GM21723 (cell line): ENCODE measurements at regions not wholly inside any gene's neighbourhood (a gene's known extent, or its start where the extent isn't known, plus 50 kb on each side); places are given as distances from the start of the nearest gene placed in this dataset.
"Not testable (repeated sequence)": the region's sequence is repeated elsewhere in the genome, so short reads cannot be mapped to it uniquely, and the experiment has no call there.

ENCODE experiments used
- ATAC-seq: cut with Tn5 transposase; IDR thresholded peaks from one replicate; pipeline ENCODE4 v1.9.1; 2021; ENCODE audit warnings: mild to moderate bottlenecking, moderate library complexity; ENCODE audit not compliant: unreplicated experiment

DNA sequence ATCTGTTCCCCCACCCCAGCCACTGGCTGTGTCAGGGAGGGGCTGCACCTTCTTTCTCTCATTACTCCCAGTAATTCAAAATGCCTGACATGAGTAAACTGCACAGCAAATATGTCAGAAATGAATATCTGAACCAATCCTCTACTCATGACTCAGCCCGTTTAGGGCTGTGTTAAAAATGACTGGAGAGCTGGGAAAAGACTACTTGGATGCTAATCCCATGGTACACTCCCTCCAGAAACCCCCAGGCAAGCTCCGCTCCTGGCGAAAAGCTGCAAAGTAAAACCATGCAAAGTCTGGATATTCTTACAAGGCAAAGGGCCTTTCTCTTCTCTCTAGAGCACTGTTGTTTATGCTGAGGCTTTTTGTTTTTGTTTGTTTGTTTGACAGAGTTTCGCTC lies 448.1 kb upstream of the DYNLRB2 start:
- ATAC-seq = no peak

GRCh38 chr16:80091453-80091852 lies 449.3 kb upstream of the DYNLRB2 start:
- ATAC-seq = not testable (repeated sequence)

DNA sequence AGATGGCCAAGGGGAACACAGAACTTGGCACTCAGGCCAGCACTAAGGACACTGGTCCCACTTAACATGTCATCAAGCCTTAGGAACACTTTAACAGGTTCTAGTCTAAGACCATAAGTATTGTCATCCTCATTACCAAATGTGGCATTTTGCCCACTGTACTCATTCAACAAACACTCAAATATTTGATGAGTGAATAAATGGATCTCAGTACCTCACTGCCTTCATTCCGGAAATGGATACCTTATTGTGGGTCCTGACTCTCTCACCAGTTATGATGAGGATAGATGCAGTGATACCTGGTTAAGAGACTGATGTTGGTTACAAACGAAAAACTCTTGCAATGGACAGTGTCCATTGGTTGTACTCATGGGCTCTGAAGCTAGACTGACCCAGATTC lies 455.2 kb upstream of the DYNLRB2 start:
- ATAC-seq = no peak

DNA sequence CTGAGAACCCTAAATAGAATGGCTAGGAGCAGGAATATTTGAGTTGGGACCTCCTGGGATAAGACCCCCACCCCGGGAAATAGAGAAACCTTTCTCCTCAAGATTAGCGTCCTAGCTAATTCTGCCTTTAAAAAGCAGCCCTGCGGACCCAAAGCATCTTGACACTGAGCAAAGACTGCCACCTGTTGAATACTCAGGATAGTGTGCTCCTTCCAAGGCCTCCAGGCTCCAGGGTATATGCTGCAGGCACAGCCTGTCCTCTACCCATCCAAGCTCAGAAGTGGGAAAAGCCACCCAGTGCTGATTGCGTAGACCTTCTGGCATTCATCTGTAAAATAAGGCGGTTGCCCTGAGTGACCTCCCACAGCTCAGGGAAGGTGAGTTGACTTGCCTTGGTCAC lies 456.2 kb upstream of the DYNLRB2 start:
- no peak for ATAC-seq

DNA sequence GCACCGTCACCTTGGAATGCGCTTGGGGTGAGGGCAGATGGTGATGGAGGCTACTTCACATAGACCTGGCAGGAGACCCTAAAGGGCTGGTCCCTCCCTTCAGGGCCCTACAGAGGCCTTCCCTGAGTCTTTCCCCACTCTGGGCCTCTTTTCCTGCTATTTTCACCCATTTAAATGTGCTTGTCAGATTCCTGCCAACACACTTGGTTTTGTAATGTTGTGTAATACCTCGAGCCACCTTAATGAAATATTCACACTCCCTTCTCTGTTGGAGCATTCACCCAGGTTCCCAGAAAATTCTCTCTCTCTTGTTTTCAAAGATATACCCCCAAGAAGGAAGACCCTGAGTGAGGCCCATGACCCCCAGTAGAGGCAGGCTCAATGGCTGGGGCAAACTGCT lies 456.6 kb upstream of the DYNLRB2 start:
- no peak for ATAC-seq

GRCh38 chr16:80082906-80083305 lies 457.9 kb upstream of the DYNLRB2 start:
- ATAC-seq = no peak

DNA sequence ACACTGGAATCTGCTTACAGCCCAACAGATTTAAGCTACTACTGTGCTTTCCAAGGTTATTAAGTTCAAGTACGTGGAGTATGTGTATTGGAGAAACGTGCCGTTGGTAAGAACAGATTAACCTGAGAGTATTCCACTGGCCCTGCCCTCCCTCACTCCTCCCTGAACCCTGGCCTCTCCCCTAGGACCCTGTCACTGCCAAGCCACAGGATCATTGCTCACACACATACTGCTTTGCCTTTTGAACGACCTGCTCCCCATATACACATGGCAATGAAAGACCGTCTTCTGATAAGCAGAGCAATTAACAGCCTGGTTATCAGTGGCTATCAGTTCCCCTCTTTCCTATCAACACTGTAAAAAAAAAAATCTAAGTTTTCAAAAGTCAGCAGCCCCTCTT lies 458.9 kb upstream of the DYNLRB2 start:
- no peak for ATAC-seq

GRCh38 chr16:80080287-80080851 lies 460.4 kb upstream of the DYNLRB2 start:
- no peak for ATAC-seq

DNA sequence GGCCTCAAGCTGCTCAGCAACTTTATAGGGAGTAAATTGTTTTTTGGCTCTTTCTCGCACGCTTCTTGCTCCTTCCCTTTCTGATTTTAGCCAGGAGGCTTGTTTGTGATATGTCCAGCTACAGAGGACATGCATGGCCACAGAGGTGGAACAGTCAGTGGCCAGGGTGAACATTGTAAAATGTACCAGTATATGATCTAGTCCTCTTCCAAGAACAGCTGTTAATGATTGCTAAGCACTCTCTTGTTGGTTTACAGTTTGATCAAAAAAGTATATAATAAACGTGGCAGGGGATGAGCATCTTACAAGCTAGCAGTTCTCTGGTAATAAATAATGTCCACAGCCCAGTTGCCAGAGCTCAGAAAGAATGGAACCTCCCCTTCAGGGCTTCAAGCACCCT lies 461.7 kb upstream of the DYNLRB2 start:
- ATAC-seq = no peak

- ATAC-seq = no peak
Measured at GRCh38 chr16:80077696-80078095, 463.1 kb upstream of the DYNLRB2 start.

DNA sequence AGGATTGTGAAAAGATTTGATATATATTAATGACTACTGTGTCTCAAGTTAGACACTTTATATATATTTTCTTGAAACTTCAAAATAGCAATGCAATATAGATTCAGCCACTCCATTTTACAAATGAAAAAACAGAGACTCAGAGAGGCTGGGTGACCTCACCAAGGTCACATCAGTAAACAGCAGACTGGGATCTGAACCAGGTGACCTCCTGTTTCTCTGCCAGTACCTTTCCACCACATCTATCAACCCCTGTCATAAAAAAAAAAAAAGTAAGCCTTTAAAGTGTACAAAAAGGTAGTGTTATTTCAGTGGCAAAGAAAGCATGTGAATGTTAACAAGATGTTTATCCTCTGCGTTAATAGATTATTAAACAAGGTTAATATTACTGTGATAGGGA lies 466.5 kb upstream of the DYNLRB2 start:
- ATAC-seq = no peak

- no peak for ATAC-seq
Measured at GRCh38 chr16:80071964-80072456, 468.8 kb upstream of the DYNLRB2 start.

DNA sequence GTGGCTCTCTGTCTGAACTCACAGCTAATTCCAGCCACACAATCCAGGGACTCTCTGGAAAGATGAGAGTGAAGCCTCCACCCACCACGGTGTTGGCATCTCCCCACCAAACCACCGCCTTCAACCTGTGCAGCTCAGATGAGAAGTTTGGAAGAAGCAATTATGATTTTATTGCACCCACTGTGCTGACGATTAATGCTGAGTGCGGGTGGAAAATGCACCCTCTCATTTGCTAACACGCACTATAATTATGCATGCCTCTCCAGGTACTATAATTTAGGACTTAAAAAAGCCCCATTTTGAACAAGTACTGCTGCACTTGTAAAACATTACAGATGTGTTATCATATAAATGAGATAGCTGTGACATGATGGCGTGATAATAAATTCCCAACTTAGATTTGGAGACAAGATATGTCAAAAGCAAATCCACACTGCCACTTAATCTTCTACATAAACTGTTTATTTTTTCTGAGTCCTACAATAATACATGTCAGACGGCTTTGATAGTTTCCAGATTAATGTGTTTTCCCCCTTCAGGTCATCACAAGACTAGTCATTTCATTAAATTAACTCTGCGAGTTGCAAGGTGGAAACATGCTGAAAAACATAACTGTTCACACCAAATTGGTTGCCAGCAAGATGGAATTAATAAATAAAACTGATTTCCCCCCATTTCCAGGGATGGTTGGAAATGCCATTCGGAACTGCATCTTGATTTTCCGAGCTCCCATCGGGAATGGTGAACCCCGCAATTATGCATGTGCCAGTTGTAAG lies 466.5 kb upstream of the MAF start:
- ATAC-seq = no peak

GRCh38 chr16:80065541-80065940 lies 465.0 kb upstream of the MAF start:
- ATAC-seq = no peak

DNA sequence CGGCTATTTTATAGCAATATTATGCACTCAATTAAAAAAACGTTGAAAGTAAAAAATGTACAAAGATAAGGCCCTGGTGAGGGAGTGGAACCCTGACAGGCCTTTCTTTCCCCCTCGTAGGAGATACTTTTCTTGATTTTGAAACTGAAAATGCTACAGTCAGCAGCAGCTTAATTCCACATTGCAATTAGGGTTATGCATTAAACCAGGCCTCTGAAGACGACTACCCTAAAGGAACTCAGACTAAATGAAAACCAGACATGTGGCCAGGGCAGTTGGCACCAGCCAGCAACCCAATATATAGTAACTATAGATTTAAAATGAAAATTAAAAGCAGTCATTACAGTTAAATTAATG lies 463.2 kb upstream of the MAF start:
- no peak for ATAC-seq

- ATAC-seq = no peak
Measured at GRCh38 chr16:80063031-80063712, 462.6 kb upstream of the MAF start.

- no peak for ATAC-seq
Measured at GRCh38 chr16:80062361-80063030, 462.0 kb upstream of the MAF start.

- ATAC-seq = no peak
Measured at GRCh38 chr16:80060470-80060869, 459.9 kb upstream of the MAF start.

GRCh38 chr16:80059836-80060235 lies 459.3 kb upstream of the MAF start:
- ATAC-seq = no peak

- ATAC-seq = no peak
Measured at GRCh38 chr16:80058214-80058613, 457.7 kb upstream of the MAF start.

- no peak for ATAC-seq
Measured at GRCh38 chr16:80056324-80056723, 455.8 kb upstream of the MAF start.

GRCh38 chr16:80055831-80056230 lies 455.3 kb upstream of the MAF start:
- no peak for ATAC-seq
